ENCODE measurements at regions not wholly inside any gene's neighbourhood (a gene's known extent, or its start where the extent isn't known, plus 50 kb on each side); places are given as distances from the start of the nearest gene placed in this dataset.
"Not testable (repeated sequence)": the region's sequence is repeated elsewhere in the genome, so short reads cannot be mapped to it uniquely, and the experiment has no call there.

- H3K4me1 Mint-ChIP-seq (ENCODE audit: low read depth), result no peaks in the 10 kb centered on the region
- peaks cover 6% of the 10 kb centered on the region for H3K27me3 Mint-ChIP-seq (ENCODE audit: low read depth)
- H3K36me3 Mint-ChIP-seq (ENCODE audit: insufficient read depth), result no peaks in the 10 kb centered on the region
- no peak overlapping the region for H3K4me3 Mint-ChIP-seq
- no peak for DNase-seq
- no peaks in the 10 kb centered on the region for H3K9me3 Mint-ChIP-seq
- no peak for ATAC-seq
Measured at GRCh38 chr1:163443863-163444262, 122.1 kb downstream of the NUF2 start.

GRCh38 chr1:163444665-163445064 lies 122.9 kb downstream of the NUF2 start:
- no peak for ATAC-seq
- Mint-ChIP-seq H3K27me3 (ENCODE audit: low read depth) (peaks cover 3% of the 10 kb centered on the region), H3K36me3 (ENCODE audit: insufficient read depth) (no peaks in the 10 kb centered on the region), H3K4me1 (ENCODE audit: low read depth) (no peaks in the 10 kb centered on the region), H3K9me3 (no peaks in the 10 kb centered on the region), H3K4me3 (no peak overlapping the region)
- no peak for DNase-seq

- ATAC-seq, result no peak
- Mint-ChIP-seq H3K9me3 (peaks cover 3% of the 10 kb centered on the region), H3K4me3 (no peak overlapping the region), H3K4me1 (ENCODE audit: low read depth) (no peaks in the 10 kb centered on the region), H3K27me3 (ENCODE audit: low read depth) (no peaks in the 10 kb centered on the region), H3K36me3 (ENCODE audit: insufficient read depth) (no peaks in the 10 kb centered on the region)
- no peak for DNase-seq
Measured at GRCh38 chr1:163450986-163451385, 129.2 kb downstream of the NUF2 start.

- ATAC-seq (no peak), DNase-seq (no peak)
- no peak overlapping the region for H3K4me3 Mint-ChIP-seq
- no peaks in the 10 kb centered on the region for H3K36me3 Mint-ChIP-seq (ENCODE audit: insufficient read depth)
- H3K9me3 Mint-ChIP-seq, result peaks cover under 1% of the 10 kb centered on the region
- H3K27me3 Mint-ChIP-seq (ENCODE audit: low read depth), result peaks cover 1% of the 10 kb centered on the region
- H3K4me1 Mint-ChIP-seq (ENCODE audit: low read depth), result no peaks in the 10 kb centered on the region
Measured at GRCh38 chr1:163459539-163459938, 137.8 kb downstream of the NUF2 start.

- DNase-seq (no peak), ATAC-seq (no peak)
- Mint-ChIP-seq H3K4me1 (ENCODE audit: low read depth) (no peaks in the 10 kb centered on the region), H3K27me3 (ENCODE audit: low read depth) (no peaks in the 10 kb centered on the region), H3K9me3 (no peaks in the 10 kb centered on the region), H3K36me3 (ENCODE audit: insufficient read depth) (no peaks in the 10 kb centered on the region), H3K4me3 (no peak overlapping the region)
Measured at GRCh38 chr1:163467289-163467688, 145.5 kb downstream of the NUF2 start.

- DNase-seq (no peak), ATAC-seq (no peak)
- no peaks in the 10 kb centered on the region for H3K4me1 Mint-ChIP-seq (ENCODE audit: low read depth)
- no peak overlapping the region for H3K4me3 Mint-ChIP-seq
- H3K9me3 Mint-ChIP-seq, result no peaks in the 10 kb centered on the region
- no peaks in the 10 kb centered on the region for H3K36me3 Mint-ChIP-seq (ENCODE audit: insufficient read depth)
- no peaks in the 10 kb centered on the region for H3K27me3 Mint-ChIP-seq (ENCODE audit: low read depth)
Measured at GRCh38 chr1:163471779-163472650, 150.3 kb downstream of the NUF2 start.

- no peaks in the 10 kb centered on the region for H3K4me1 Mint-ChIP-seq (ENCODE audit: low read depth)
- H3K36me3 Mint-ChIP-seq (ENCODE audit: insufficient read depth), result no peaks in the 10 kb centered on the region
- peaks cover under 1% of the 10 kb centered on the region for H3K27me3 Mint-ChIP-seq (ENCODE audit: low read depth)
- ATAC-seq, result no peak
- no peak for DNase-seq
- no peak overlapping the region for H3K4me3 Mint-ChIP-seq
- peaks cover under 1% of the 10 kb centered on the region for H3K9me3 Mint-ChIP-seq
Measured at GRCh38 chr1:163472651-163473248, 151.0 kb downstream of the NUF2 start.

GRCh38 chr1:163477276-163477830 lies 155.6 kb downstream of the NUF2 start:
- Mint-ChIP-seq H3K4me1 (ENCODE audit: low read depth) (no peaks in the 10 kb centered on the region), H3K4me3 (no peak overlapping the region), H3K9me3 (peaks cover 7% of the 10 kb centered on the region), H3K36me3 (ENCODE audit: insufficient read depth) (no peaks in the 10 kb centered on the region), H3K27me3 (ENCODE audit: low read depth) (peaks cover 3% of the 10 kb centered on the region)
- DNase-seq, result no peak
- no peak for ATAC-seq

GRCh38 chr1:163498391-163499330 lies 176.9 kb downstream of the NUF2 start:
- not testable (repeated sequence) for H3K36me3 Mint-ChIP-seq (ENCODE audit: insufficient read depth); H3K4me3 Mint-ChIP-seq; H3K4me1 Mint-ChIP-seq (ENCODE audit: low read depth); H3K27me3 Mint-ChIP-seq (ENCODE audit: low read depth); DNase-seq; ATAC-seq
- peaks cover 11% of the 10 kb centered on the region for H3K9me3 Mint-ChIP-seq

- no peaks in the 10 kb centered on the region for H3K27me3 Mint-ChIP-seq (ENCODE audit: low read depth)
- ATAC-seq, result no peak
Measured at GRCh38 chr1:163504331-163504978, 182.7 kb downstream of the NUF2 start.

GRCh38 chr1:163509114-163509513 lies 187.4 kb downstream of the NUF2 start:
- Mint-ChIP-seq H3K4me1 (ENCODE audit: low read depth) (no peaks in the 10 kb centered on the region), H3K36me3 (ENCODE audit: insufficient read depth) (no peaks in the 10 kb centered on the region), H3K9me3 (peaks cover 5% of the 10 kb centered on the region), H3K4me3 (no peak overlapping the region), H3K27me3 (ENCODE audit: low read depth) (no peaks in the 10 kb centered on the region)
- ATAC-seq (no peak), DNase-seq (no peak)

More at GRCh38 chr1:163504331-163504978, 182.7 kb downstream of the NUF2 start:
- H3K36me3 Mint-ChIP-seq (ENCODE audit: insufficient read depth), result no peaks in the 10 kb centered on the region
- no peaks in the 10 kb centered on the region for H3K4me1 Mint-ChIP-seq (ENCODE audit: low read depth)
- peaks cover 7% of the 10 kb centered on the region for H3K9me3 Mint-ChIP-seq
- no peak for DNase-seq
- H3K4me3 Mint-ChIP-seq, result no peak overlapping the region

GRCh38 chr1:163512349-163512989 lies 190.7 kb downstream of the NUF2 start:
- Mint-ChIP-seq H3K9me3 (peaks cover 9% of the 10 kb centered on the region), H3K4me1 (ENCODE audit: low read depth) (no peaks in the 10 kb centered on the region), H3K27me3 (ENCODE audit: low read depth) (no peaks in the 10 kb centered on the region), H3K36me3 (ENCODE audit: insufficient read depth) (no peaks in the 10 kb centered on the region), H3K4me3 (no peak overlapping the region)
- ATAC-seq (no peak), DNase-seq (no peak)

GRCh38 chr1:163523375-163524029 lies 201.7 kb downstream of the NUF2 start:
- Mint-ChIP-seq H3K27me3 (ENCODE audit: low read depth) (peaks cover 2% of the 10 kb centered on the region), H3K36me3 (ENCODE audit: insufficient read depth) (no peaks in the 10 kb centered on the region), H3K4me1 (ENCODE audit: low read depth) (no peaks in the 10 kb centered on the region), H3K4me3 (no peak overlapping the region), H3K9me3 (no peaks in the 10 kb centered on the region)
- DNase-seq, result no peak
- no peak for ATAC-seq
